Lower leg skin (tissue), 3 donors: ENCODE measurements at regions not wholly inside any gene's neighbourhood (a gene's known extent, or its start where the extent isn't known, plus 50 kb on each side); places are given as distances from the start of the nearest gene placed in this dataset.

Experiments used
- CTCF ChIP-seq, 3 donors: fragments of 450-650 bp; IDR thresholded peaks; one replicate each; pipeline ENCODE4 v1.5.1; 2016; ENCODE audit warnings: antibody characterized with exemption in 3 of 3, mild to moderate bottlenecking in 3 of 3, moderate library complexity in 2 of 3
- POLR2A ChIP-seq, 2 donors: fragments of 450-650 bp; IDR thresholded peaks; one replicate each; pipeline ENCODE4 v1.6.1; 2016 to 2017; ENCODE audit warnings: antibody characterized with exemption in 2 of 2, mild to moderate bottlenecking in 1 of 2, moderate library complexity in 1 of 2

- no peak for TF ChIP-seq CTCF (IDR thresholded peaks at IDR 0.05)
- no peak for TF ChIP-seq POLR2A (IDR thresholded peaks at IDR 0.05)
Measured at GRCh38 chr13:87368639-87369038, 302.5 kb upstream of the SLITRK5 start.
